ENCODE measurements at regions not wholly inside any gene's neighbourhood (a gene's known extent, or its start where the extent isn't known, plus 50 kb on each side); places are given as distances from the start of the nearest gene placed in this dataset.
A peak's percentile ranks its signal among the peaks of the same experiment; 100 is the strongest.
"Not testable (repeated sequence)": the region's sequence is repeated elsewhere in the genome, so short reads cannot be mapped to it uniquely, and the experiment has no call there.

- POLR2A ChIA-PET, result interaction anchor here (0.6 kb wide), 1 partner anchor 19 kb away, joined by 3 read pairs; no protein-coding TSS in a partner anchor
- no peak overlapping the region for H3K9ac ChIP-seq (ENCODE audit: insufficient read depth in 1 of 2, low read depth in 2 of 2, low read length in 2 of 2)
Measured at GRCh38 chrX:114181195-114181594, 402.7 kb upstream of the HTR2C start.

GRCh38 chrX:114178126-114178525 is 405.8 kb upstream of the HTR2C start:
- ChIA-PET POLR2A (no interaction called here), CTCF (ENCODE audit: low intra/inter-chr PET ratio) (no interaction called here)
- Histone ChIP-seq H3K36me3 (ENCODE audit: control insufficient read depth, insufficient read depth, low read length) (no peaks in the 10 kb centered on the region), H3K4me3 (no peak overlapping the region), H3K9me1 (ENCODE audit: control insufficient read depth, insufficient read depth, low read length) (no peaks in the 10 kb centered on the region), H3K4me2 (ENCODE audit: insufficient read depth, low read length) (no peak overlapping the region), H3K27ac (ENCODE audit: extremely low read depth, low read depth, low read length) (no peak overlapping the region), H3K79me2 (ENCODE audit: control insufficient read depth, insufficient read depth, low read length) (no peaks in the 10 kb centered on the region), H3K27me3 (ENCODE audit: control insufficient read depth in 2 of 2, insufficient read depth in 2 of 2, low read length in 2 of 2) (no peaks in the 10 kb centered on the region), H4K20me1 (replicated peaks; ENCODE audit: control insufficient read depth, insufficient read depth, low read length) (no peaks in the 10 kb centered on the region), H3K9ac (ENCODE audit: insufficient read depth in 1 of 2, low read depth in 2 of 2, low read length in 2 of 2) (no peak overlapping the region), H2AFZ (ENCODE audit: low read depth, low read length) (no peak overlapping the region), H3K9me3 (replicated peaks; ENCODE audit: control insufficient read depth, insufficient read depth, low read depth, low read length) (no peaks in the 10 kb centered on the region), H3K4me1 (replicated peaks in 1 of 2; ENCODE audit: control insufficient read depth in 2 of 2, insufficient read depth in 2 of 2, low read length in 2 of 2) (no peaks in the 10 kb centered on the region)
- FAIRE-seq (no peak), DNase-seq (ENCODE audit: extremely low read depth in 1 of 4, low spot score in 3 of 4) (no peak), ATAC-seq (no peak)
- in situ Hi-C loops (cut with MboI) (no loop called here), intact Hi-C loops (cut with micrococcal nuclease) (no loop called here)
- TF ChIP-seq KDM4B (IDR thresholded peaks at IDR 0.05; ENCODE audit: borderline replicate concordance in 2 of 2, low read depth in 1 of 2) (no peak), ZBTB26 (CRISPR knock-in tag; IDR thresholded peaks at IDR 0.05) (no peak), KAT8 (IDR thresholded peaks at IDR 0.05; ENCODE audit: low read depth) (no peak)
- WGBS (ENCODE audit: insufficient coverage, low coverage, missing lambda C conversion rate), result 0% methylated on average over 2 of the region's 2 CpGs
- no TSS peak for BruUV-seq (replicated peaks)

More at GRCh38 chrX:114181195-114181594, 402.7 kb upstream of the HTR2C start:
- Histone ChIP-seq H3K9me3 (replicated peaks; ENCODE audit: control insufficient read depth, insufficient read depth, low read depth, low read length) (no peaks in the 10 kb centered on the region), H2AFZ (ENCODE audit: low read depth, low read length) (no peak overlapping the region), H3K27ac (ENCODE audit: extremely low read depth, low read depth, low read length) (no peak overlapping the region), H3K9me1 (ENCODE audit: control insufficient read depth, insufficient read depth, low read length) (no peaks in the 10 kb centered on the region), H3K4me2 (ENCODE audit: insufficient read depth, low read length) (no peak overlapping the region), H3K36me3 (ENCODE audit: control insufficient read depth, insufficient read depth, low read length) (no peaks in the 10 kb centered on the region), H3K79me2 (ENCODE audit: control insufficient read depth, insufficient read depth, low read length) (no peaks in the 10 kb centered on the region), H3K27me3 (ENCODE audit: control insufficient read depth in 2 of 2, insufficient read depth in 2 of 2, low read length in 2 of 2) (no peaks in the 10 kb centered on the region), H3K4me3 (no peak overlapping the region), H4K20me1 (replicated peaks; ENCODE audit: control insufficient read depth, insufficient read depth, low read length) (no peaks in the 10 kb centered on the region), H3K4me1 (replicated peaks in 1 of 2; ENCODE audit: control insufficient read depth in 2 of 2, insufficient read depth in 2 of 2, low read length in 2 of 2) (no peaks in the 10 kb centered on the region)
- CTCF ChIA-PET (ENCODE audit: low intra/inter-chr PET ratio), result no interaction called here
- no TSS peak for BruUV-seq (replicated peaks)
- TF ChIP-seq GTF2F1 (IDR thresholded peaks at IDR 0.05; ENCODE audit: low read depth, low read length), result no peak
- TF ChIP-seq, protein P1, sequence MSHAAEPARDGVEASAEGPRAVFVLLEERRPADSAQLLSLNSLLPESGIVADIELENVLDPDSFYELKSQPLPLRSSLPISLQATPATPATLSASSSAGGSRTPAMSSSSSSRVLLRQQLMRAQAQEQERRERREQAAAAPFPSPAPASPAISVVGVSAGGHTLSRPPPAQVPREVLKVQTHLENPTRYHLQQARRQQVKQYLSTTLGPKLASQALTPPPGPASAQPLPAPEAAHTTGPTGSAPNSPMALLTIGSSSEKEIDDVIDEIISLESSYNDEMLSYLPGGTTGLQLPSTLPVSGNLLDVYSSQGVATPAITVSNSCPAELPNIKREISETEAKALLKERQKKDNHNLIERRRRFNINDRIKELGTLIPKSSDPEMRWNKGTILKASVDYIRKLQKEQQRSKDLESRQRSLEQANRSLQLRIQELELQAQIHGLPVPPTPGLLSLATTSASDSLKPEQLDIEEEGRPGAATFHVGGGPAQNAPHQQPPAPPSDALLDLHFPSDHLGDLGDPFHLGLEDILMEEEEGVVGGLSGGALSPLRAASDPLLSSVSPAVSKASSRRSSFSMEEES (CRISPR knock-in tag; IDR thresholded peaks at IDR 0.05), result peak; percentile 51
- no peak for ATAC-seq
- intact Hi-C loops (cut with micrococcal nuclease), result no loop called here
- in situ Hi-C loops (cut with MboI), result no loop called here
- FAIRE-seq, result no peak
- no peak for DNase-seq (ENCODE audit: extremely low read depth in 1 of 4, low spot score in 3 of 4)
- WGBS (ENCODE audit: insufficient coverage, low coverage, missing lambda C conversion rate), result 0% methylated on average over 1 of the region's 1 CpG

DNA sequence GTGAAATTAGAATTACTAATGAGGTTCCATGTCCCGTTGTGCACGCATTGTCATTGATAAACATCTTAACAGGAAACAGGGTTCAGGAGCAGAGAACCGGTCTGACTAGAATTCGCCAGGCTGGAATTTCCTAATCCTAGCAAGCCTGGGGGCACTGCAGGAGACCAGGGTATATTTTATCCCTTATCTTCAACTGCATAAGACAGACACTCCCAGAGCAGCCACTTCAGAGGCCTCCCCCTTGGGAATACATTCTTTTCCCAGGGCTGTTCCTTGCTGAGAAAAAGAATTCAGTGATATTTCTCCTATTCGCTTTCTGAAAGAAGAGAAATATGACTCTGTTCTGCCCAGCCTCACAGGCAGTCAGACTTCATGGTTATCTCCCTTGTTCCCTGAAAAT is 416.6 kb upstream of the HTR2C start:
- H4K20me1 ChIP-seq (replicated peaks; ENCODE audit: control insufficient read depth, insufficient read depth, low read length); H3K4me3 ChIP-seq; H3K9me1 ChIP-seq (ENCODE audit: control insufficient read depth, insufficient read depth, low read length); H3K9me3 ChIP-seq (replicated peaks; ENCODE audit: control insufficient read depth, insufficient read depth, low read depth, low read length); H3K36me3 ChIP-seq (ENCODE audit: control insufficient read depth, insufficient read depth, low read length); H2AFZ ChIP-seq (ENCODE audit: low read depth, low read length); POLR2A ChIA-PET; CTCF ChIA-PET (ENCODE audit: low intra/inter-chr PET ratio); in situ Hi-C loops (cut with MboI); ATAC-seq; H3K27ac ChIP-seq (ENCODE audit: extremely low read depth, low read depth, low read length); DNase-seq (ENCODE audit: extremely low read depth in 1 of 4, low spot score in 3 of 4); FAIRE-seq; H3K4me2 ChIP-seq (ENCODE audit: insufficient read depth, low read length); intact Hi-C loops (cut with micrococcal nuclease); H3K79me2 ChIP-seq (ENCODE audit: control insufficient read depth, insufficient read depth, low read length); BruUV-seq (replicated peaks); H3K27me3 ChIP-seq (ENCODE audit: control insufficient read depth in 2 of 2, insufficient read depth in 2 of 2, low read length in 2 of 2); H3K4me1 ChIP-seq (replicated peaks in 1 of 2; ENCODE audit: control insufficient read depth in 2 of 2, insufficient read depth in 2 of 2, low read length in 2 of 2); H3K9ac ChIP-seq (ENCODE audit: insufficient read depth in 1 of 2, low read depth in 2 of 2, low read length in 2 of 2): not testable (repeated sequence)
- WGBS (ENCODE audit: insufficient coverage, low coverage, missing lambda C conversion rate), result 9% methylated on average over 5 of the region's 5 CpGs

All from K562 (cell line).